LNCaP clone FGC (cell line): ENCODE measurements at regions not wholly inside any gene's neighbourhood (a gene's known extent, or its start where the extent isn't known, plus 50 kb on each side); places are given as distances from the start of the nearest gene placed in this dataset.

Experiments
- DNase-seq: peaks from one replicate; pipeline ENCODE4 v3.0.0-alpha.2; 2011; ENCODE audit warnings: low read depth
- H3K4me3 ChIP-seq: 2 replicates; pipeline ENCODE4 v1.5.1; 2011; ENCODE audit warnings: mild to moderate bottlenecking, low read depth, low read length, control low read depth
- CTCF ChIP-seq: IDR thresholded peaks from 2 replicates; pipeline ENCODE4 v1.5.1; 2012; ENCODE audit warnings: mild to moderate bottlenecking; ENCODE audit not compliant: control insufficient read depth, insufficient read depth; ENCODE audit errors: extremely low read depth

DNA sequence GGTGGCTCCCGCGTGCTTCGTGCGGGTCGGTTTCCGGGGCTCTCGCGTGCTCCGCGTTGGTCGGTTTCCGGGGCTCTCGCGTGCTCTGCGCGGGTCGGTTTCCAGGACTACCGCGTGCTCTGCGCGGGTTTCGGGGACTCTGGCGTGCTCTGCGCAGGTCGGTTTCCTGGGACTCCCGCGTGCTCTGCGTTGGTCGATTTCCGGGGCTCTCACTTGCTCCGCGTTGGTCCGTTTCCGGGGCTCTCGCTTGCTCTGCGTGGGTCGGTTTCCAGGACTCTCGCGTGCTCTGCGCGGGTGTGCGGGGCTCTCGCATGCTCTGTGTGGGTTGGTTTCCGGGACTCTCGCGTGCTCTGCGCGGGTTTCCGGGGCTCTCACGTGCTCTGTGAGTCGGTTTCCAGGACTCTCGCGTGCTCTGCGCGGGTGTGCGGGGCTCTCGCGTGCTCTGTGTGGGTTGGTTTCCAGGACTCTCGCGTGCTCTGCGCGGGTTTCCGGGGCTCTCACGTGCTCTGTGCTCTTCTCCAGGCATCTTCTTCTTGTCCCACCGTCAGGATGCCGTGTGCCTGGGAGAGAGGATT lies 109.9 kb upstream of the LRPAP1 start:
- no peak for TF ChIP-seq CTCF
- no peak for DNase-seq
- H3K4me3 ChIP-seq: no peak overlapping the region

DNA sequence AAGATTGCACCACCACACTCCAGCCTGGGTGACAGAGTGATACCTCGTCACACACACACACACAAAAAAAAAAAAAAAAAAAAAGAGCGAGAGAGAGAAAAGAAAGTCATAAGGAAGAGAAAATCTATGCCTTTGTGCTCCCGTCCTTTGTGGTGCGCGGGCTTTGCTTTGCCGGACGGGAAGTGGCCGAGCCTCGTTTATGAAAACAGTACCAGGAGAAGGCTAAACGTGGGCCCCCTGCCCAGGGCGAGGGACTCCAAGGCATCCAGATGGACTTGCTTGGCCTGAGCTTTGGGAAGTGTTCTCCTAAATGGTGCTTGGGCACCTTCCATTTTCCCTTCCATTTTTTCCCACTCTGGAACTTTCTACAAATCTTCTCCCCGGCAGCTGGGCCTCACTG lies 109.3 kb upstream of the LRPAP1 start:
- TF ChIP-seq CTCF: no peak
- no peak for DNase-seq
- no peak overlapping the region for H3K4me3 ChIP-seq

DNA sequence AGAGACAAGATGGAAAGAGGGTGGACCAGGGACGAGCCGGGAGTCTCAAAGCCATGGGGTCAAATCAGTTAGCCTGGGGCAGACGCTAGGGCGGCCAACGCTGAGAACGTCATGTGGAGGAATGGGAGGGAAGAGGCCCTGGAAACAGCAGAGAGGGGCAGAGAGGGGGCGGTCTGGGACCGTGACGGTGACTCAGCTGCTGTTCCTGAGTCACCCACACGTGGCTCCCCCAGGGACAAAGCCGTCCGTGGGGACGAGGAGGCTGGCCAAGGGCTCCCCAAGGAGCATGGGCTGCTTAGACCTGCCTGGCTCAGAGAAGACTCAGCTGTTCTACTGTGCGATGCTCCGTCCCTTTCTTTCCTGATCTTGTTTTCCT lies 108.4 kb upstream of the LRPAP1 start:
- no peak for DNase-seq
- no peak overlapping the region for H3K4me3 ChIP-seq
- TF ChIP-seq CTCF: no peak

- TF ChIP-seq CTCF: no peak
- peak; percentile 28 for DNase-seq
- no peak overlapping the region for H3K4me3 ChIP-seq
Observed at GRCh38 chr4:3639613-3640586, 107.7 kb upstream of the LRPAP1 start.

DNA sequence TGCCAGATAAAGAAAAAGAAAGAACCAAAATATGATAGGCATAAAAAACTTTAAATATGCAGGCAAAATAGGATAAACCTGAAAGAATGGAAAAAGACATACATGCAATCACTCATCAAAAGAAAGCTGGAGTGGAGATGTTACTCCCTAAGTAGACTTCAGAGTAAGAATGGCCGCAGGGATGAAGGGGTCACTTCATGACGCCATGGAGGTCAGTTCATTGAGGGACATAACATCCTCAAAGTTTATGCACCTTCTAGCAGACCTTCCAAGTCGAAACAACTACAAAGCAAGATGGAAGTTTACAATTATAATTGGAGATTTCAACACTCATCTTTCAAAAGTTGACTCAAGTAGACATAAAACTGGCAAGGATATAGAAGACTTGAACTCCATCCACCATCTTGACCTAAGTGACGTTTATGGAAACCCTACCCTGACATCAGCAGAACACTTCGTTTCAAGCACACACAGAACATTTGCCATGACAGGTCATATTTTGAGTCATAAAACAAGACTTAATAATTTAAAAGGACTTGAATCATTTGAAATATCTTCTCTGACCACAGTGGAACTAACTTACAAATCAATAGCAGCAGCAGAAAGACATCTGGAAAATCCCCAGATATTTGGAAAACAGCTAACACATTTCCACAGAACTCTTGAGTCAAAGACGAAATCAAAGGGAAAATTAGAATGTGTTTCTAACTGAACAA lies 106.0 kb upstream of the LRPAP1 start:
- no peak for TF ChIP-seq CTCF
- DNase-seq: no peak
- H3K4me3 ChIP-seq: no peak overlapping the region

DNA sequence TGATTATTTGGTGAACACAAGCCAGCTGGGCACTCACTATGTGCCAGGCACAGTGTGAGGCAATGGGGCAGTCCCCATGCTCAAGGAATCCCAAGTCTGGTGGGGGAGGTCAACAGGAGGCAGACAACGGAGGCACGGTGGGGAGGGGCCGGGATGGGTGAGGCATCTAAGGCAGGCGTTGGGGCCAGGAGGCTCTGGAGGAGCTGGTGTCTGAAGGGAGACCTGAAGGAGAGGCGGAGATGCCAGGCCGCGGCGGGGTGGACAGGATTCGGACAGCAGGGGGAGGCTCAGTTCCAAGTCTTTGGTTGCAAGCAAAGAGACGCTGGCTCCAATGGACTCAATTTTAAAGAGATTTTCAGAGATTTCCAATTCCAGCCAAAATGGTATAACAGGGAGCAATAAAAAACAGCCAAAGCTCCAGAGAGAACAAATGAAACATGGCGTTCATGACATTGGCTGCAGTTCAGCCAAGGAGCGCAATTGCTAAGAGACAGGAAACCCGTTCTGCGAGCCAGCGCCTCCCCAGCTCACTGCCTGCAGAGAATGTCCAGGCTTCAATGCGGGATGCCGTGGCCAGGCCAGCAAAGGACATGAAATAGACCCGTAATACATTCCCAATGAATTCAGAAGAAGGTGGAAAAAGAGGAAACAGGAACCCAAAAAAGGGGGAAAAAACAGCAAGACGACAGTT lies 105.2 kb upstream of the LRPAP1 start:
- no peak overlapping the region for H3K4me3 ChIP-seq
- TF ChIP-seq CTCF: no peak
- DNase-seq: peak; percentile 62
